Fibroblast of lung (primary cell): ENCODE measurements at regions not wholly inside any gene's neighbourhood (a gene's known extent, or its start where the extent isn't known, plus 50 kb on each side); places are given as distances from the start of the nearest gene placed in this dataset.

ENCODE experiments used
- EZH2 ChIP-seq: IDR thresholded peaks from 2 replicates; pipeline ENCODE4 v1.5.1; 2012; ENCODE audit warnings: low read length, control low read depth, mild to moderate bottlenecking; ENCODE audit errors: missing control alignments
- TF ChIP-seq, protein P1 (sequence below), 2 donors: IDR thresholded peaks in 1 of 2; conservative IDR thresholded peaks in 1 of 2; 1 replicate in 1 of 2; 2 replicates in 1 of 2; pipeline ENCODE4 v1.5.1; 2011 to 2012; ENCODE audit warnings: low read length in 2 of 2, control low read depth in 1 of 2, inconsistent platforms in 1 of 2, low read depth in 1 of 2, mild to moderate bottlenecking in 1 of 2

GRCh38 chr7:34451183-34451582 lies 206.8 kb upstream of the NPSR1 start:
- TF ChIP-seq, protein P1, sequence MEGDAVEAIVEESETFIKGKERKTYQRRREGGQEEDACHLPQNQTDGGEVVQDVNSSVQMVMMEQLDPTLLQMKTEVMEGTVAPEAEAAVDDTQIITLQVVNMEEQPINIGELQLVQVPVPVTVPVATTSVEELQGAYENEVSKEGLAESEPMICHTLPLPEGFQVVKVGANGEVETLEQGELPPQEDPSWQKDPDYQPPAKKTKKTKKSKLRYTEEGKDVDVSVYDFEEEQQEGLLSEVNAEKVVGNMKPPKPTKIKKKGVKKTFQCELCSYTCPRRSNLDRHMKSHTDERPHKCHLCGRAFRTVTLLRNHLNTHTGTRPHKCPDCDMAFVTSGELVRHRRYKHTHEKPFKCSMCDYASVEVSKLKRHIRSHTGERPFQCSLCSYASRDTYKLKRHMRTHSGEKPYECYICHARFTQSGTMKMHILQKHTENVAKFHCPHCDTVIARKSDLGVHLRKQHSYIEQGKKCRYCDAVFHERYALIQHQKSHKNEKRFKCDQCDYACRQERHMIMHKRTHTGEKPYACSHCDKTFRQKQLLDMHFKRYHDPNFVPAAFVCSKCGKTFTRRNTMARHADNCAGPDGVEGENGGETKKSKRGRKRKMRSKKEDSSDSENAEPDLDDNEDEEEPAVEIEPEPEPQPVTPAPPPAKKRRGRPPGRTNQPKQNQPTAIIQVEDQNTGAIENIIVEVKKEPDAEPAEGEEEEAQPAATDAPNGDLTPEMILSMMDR (conservative IDR thresholded peaks at IDR 0.05 in 1 of 2, IDR thresholded peaks at IDR 0.05 in 1 of 2; ENCODE audit: low read depth in 1 of 2, low read length in 2 of 2) = no peak
- no peak for TF ChIP-seq EZH2
